ENCODE measurements at regions not wholly inside any gene's neighbourhood (a gene's known extent, or its start where the extent isn't known, plus 50 kb on each side); places are given as distances from the start of the nearest gene placed in this dataset.

DNA sequence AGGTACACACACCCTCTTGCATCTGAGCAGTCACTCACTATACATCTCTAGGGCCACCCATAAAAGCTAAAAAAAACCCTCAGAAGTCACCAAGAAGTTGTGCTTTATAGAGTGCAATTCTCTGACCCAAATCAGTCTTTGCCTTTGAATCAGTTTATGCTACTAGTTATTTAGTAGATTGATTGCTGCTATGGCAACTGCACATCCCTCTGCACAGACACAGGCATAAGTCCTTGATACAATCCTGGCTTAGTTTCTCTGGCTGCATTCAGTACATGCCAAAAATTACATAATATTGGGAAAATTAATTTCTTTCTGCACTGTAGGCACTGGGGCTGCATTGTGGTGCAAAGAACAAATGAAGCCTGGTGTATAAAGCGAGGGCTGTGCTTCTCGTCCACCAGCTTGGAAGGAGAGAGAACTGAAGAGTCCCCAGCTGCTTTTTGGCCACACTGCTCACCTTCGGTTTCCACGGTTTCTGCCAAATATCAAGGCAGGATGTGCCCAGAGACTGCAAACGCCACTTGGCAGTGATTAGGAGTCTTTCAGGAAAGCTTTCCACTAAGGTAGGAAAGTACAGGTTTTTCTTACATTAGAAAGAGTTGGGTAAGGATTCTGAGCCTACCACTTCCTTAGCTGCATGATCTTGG lies 258.4 kb downstream of the ELAVL2 start:
- no peak for DNase-seq (ENCODE audit: low spot score)
- TF ChIP-seq, protein P1, sequence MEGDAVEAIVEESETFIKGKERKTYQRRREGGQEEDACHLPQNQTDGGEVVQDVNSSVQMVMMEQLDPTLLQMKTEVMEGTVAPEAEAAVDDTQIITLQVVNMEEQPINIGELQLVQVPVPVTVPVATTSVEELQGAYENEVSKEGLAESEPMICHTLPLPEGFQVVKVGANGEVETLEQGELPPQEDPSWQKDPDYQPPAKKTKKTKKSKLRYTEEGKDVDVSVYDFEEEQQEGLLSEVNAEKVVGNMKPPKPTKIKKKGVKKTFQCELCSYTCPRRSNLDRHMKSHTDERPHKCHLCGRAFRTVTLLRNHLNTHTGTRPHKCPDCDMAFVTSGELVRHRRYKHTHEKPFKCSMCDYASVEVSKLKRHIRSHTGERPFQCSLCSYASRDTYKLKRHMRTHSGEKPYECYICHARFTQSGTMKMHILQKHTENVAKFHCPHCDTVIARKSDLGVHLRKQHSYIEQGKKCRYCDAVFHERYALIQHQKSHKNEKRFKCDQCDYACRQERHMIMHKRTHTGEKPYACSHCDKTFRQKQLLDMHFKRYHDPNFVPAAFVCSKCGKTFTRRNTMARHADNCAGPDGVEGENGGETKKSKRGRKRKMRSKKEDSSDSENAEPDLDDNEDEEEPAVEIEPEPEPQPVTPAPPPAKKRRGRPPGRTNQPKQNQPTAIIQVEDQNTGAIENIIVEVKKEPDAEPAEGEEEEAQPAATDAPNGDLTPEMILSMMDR (IDR thresholded peaks at IDR 0.05) = no peak
- no peaks in the 10 kb centered on the region for H3K36me3 ChIP-seq
- no peaks in the 10 kb centered on the region for H3K9me3 ChIP-seq
- H3K27me3 ChIP-seq (replicated peaks; ENCODE audit: insufficient read depth) = no peaks in the 10 kb centered on the region
- H3K4me1 ChIP-seq (ENCODE audit: control insufficient read depth in 1 of 2, low read depth in 2 of 2) = no peaks in the 10 kb centered on the region
- ATAC-seq (ENCODE audit: insufficient number of reproducible peaks, low FRiP score, low read depth) = no peak
- H3K27ac ChIP-seq = no peak overlapping the region
- H3K4me3 ChIP-seq = no peak overlapping the region

DNA sequence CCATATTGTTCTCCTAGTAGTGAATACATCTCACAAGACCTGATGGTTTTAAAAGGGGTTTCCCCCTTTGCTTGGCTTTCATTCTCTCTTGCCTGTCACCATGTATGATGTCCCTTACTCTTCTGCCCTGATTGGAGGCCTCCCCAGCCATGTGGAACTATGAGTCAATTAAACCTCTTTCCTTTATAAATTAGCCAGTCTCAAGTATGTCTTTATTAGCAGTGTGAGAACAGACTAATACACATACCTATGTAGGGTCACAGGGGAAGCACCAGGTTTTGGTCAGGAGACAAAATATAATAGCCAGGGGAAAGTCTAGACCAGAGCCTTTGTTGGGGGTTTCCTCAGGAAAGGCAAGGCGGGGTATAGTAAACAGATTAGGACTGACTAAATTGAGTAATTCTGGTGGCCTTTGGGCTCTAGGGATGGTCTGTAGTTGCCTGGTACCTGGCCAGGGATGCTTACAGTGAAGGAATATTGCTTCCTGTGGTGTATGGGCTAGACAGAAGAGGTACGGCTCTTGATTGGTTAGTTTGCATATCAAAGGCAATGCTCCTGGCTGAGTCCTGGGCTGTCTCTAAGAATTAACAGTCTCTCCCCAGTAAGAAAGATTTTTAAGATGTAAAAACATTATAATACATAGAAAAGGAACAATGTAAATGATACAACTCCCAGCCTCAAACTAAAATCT lies 254.5 kb downstream of the ELAVL2 start:
- TF ChIP-seq, protein P1 (IDR thresholded peaks at IDR 0.05) = no peak
- no peaks in the 10 kb centered on the region for H3K36me3 ChIP-seq
- H3K4me1 ChIP-seq (ENCODE audit: control insufficient read depth in 1 of 2, low read depth in 2 of 2) = no peaks in the 10 kb centered on the region
- no peaks in the 10 kb centered on the region for H3K27me3 ChIP-seq (replicated peaks; ENCODE audit: insufficient read depth)
- no peaks in the 10 kb centered on the region for H3K9me3 ChIP-seq
- no peak overlapping the region for H3K4me3 ChIP-seq
- no peak for ATAC-seq (ENCODE audit: insufficient number of reproducible peaks, low FRiP score, low read depth)
- no peak for DNase-seq (ENCODE audit: low spot score)
- no peak overlapping the region for H3K27ac ChIP-seq

DNA sequence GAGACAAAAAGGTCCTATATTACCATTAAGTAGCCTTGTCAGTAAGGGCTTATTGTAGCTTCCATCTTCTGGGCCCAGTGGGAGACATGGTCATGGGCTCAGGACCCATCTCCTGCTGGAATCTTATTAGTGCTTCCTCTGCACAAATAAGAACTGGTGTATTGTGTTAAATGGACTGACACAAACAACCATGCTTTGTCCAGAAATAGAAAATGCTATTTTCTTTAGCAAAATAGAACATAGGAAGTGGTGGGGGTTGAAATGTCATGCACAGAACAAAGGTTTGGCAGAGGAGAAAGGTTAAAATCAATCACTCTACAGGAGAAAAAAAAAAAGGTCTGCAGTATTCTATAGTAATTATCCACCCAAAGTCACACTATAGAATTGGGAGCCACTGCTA lies 252.2 kb downstream of the ELAVL2 start:
- Histone ChIP-seq H3K36me3 (no peaks in the 10 kb centered on the region), H3K4me1 (ENCODE audit: control insufficient read depth in 1 of 2, low read depth in 2 of 2) (no peaks in the 10 kb centered on the region), H3K9me3 (no peaks in the 10 kb centered on the region), H3K27ac (no peak overlapping the region), H3K27me3 (replicated peaks; ENCODE audit: insufficient read depth) (no peaks in the 10 kb centered on the region), H3K4me3 (no peak overlapping the region)
- no peak for DNase-seq (ENCODE audit: low spot score)
- TF ChIP-seq, protein P1 (IDR thresholded peaks at IDR 0.05) = no peak
- ATAC-seq (ENCODE audit: insufficient number of reproducible peaks, low FRiP score, low read depth) = no peak

DNA sequence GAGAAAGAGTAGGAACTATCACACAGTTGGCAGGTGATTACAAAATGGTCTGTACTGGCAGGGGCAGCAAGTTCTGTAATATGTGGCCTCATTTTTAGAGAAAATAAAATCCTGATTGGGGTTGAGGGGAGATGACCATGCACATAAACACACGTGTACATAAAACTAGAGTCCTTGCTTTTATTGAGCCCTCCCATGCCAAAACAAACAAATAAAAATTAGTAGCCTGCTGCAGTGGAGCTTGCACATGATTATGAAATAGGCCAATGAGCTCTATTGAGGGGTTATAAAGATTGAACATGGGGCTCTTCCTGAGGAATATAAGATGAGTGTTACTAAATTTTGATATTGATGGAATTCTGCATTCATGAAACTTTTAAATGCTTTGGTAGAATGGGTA lies 248.4 kb downstream of the ELAVL2 start:
- Histone ChIP-seq H3K27ac (no peak overlapping the region), H3K36me3 (no peaks in the 10 kb centered on the region), H3K9me3 (no peaks in the 10 kb centered on the region), H3K4me1 (ENCODE audit: control insufficient read depth in 1 of 2, low read depth in 2 of 2) (no peaks in the 10 kb centered on the region), H3K27me3 (replicated peaks; ENCODE audit: insufficient read depth) (no peaks in the 10 kb centered on the region), H3K4me3 (no peak overlapping the region)
- ATAC-seq (ENCODE audit: insufficient number of reproducible peaks, low FRiP score, low read depth) = no peak
- TF ChIP-seq, protein P1 (IDR thresholded peaks at IDR 0.05) = no peak
- DNase-seq (ENCODE audit: low spot score) = no peak

DNA sequence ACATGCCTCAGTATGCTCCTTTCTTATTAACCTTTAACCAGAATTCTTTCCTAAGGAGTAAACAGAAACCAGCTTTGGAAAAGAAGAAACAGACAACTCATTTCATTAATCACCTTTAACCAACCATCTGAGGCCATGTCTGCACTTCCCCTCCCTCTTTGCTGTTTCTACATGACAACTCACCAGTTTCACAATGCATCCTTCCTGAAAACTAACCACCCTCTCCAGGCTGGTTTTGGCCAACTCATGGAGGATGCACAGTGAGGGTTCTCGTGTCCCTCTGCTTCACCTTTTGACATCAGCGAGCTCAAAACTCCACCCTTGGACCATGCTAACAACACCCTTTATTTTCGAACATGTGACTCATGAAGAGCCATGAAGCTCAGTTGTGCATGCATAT lies 244.1 kb downstream of the ELAVL2 start:
- DNase-seq (ENCODE audit: low spot score) = no peak
- TF ChIP-seq, protein P1 (IDR thresholded peaks at IDR 0.05) = no peak

More for the DNA sequence above, 244.1 kb downstream of the ELAVL2 start:
- H3K27ac ChIP-seq = no peak overlapping the region
- H3K36me3 ChIP-seq = no peaks in the 10 kb centered on the region
- ATAC-seq (ENCODE audit: insufficient number of reproducible peaks, low FRiP score, low read depth) = no peak
- no peak overlapping the region for H3K4me3 ChIP-seq
- no peaks in the 10 kb centered on the region for H3K27me3 ChIP-seq (replicated peaks; ENCODE audit: insufficient read depth)
- no peaks in the 10 kb centered on the region for H3K9me3 ChIP-seq
- no peaks in the 10 kb centered on the region for H3K4me1 ChIP-seq (ENCODE audit: control insufficient read depth in 1 of 2, low read depth in 2 of 2)

Data from thoracic aorta (tissue), 2 donors.